HG02678 (cell line): ENCODE measurements at regions not wholly inside any gene's neighbourhood (a gene's known extent, or its start where the extent isn't known, plus 50 kb on each side); places are given as distances from the start of the nearest gene placed in this dataset.

Source experiments
- ATAC-seq: cut with Tn5 transposase; IDR thresholded peaks from one replicate; pipeline ENCODE4 v1.9.1; 2021; ENCODE audit warnings: mild to moderate bottlenecking, moderate library complexity; ENCODE audit not compliant: unreplicated experiment

GRCh38 chr14:71481021-71481654 is 451.1 kb upstream of the RGS6 start:
- ATAC-seq: no peak

GRCh38 chr14:71482671-71483070 is 449.6 kb upstream of the RGS6 start:
- ATAC-seq: no peak

GRCh38 chr14:71483154-71483553 is 449.1 kb upstream of the RGS6 start:
- no peak for ATAC-seq

- no peak for ATAC-seq
Observed at GRCh38 chr14:71485833-71486232, 446.4 kb upstream of the RGS6 start.

GRCh38 chr14:71486279-71486678 is 445.9 kb upstream of the RGS6 start:
- no peak for ATAC-seq

- no peak for ATAC-seq
Observed at GRCh38 chr14:71487449-71487848, 444.8 kb upstream of the RGS6 start.

- no peak for ATAC-seq
Observed at GRCh38 chr14:71487941-71488340, 444.3 kb upstream of the RGS6 start.

- ATAC-seq: no peak
Observed at GRCh38 chr14:71488703-71489191, 443.5 kb upstream of the RGS6 start.

GRCh38 chr14:71489742-71490141 is 442.5 kb upstream of the RGS6 start:
- ATAC-seq: no peak

- ATAC-seq: no peak
Observed at GRCh38 chr14:71491931-71492330, 440.3 kb upstream of the RGS6 start.

- ATAC-seq: no peak
Observed at GRCh38 chr14:71492346-71492745, 439.9 kb upstream of the RGS6 start.

GRCh38 chr14:71497645-71498086 is 434.6 kb upstream of the RGS6 start:
- peak; percentile 80 for ATAC-seq

- peak; percentile 23 for ATAC-seq
Observed at GRCh38 chr14:71498212-71498611, 434.0 kb upstream of the RGS6 start.

- no peak for ATAC-seq
Observed at GRCh38 chr14:71499018-71499417, 433.2 kb upstream of the RGS6 start.

GRCh38 chr14:71507681-71508080 is 424.5 kb upstream of the RGS6 start:
- ATAC-seq: no peak

GRCh38 chr14:71508901-71509300 is 423.3 kb upstream of the RGS6 start:
- no peak for ATAC-seq

- ATAC-seq: no peak
Observed at GRCh38 chr14:71511152-71511551, 421.1 kb upstream of the RGS6 start.

- ATAC-seq: no peak
Observed at GRCh38 chr14:71514941-71515919, 417.0 kb upstream of the RGS6 start.

GRCh38 chr14:71521238-71522135 is 410.7 kb upstream of the RGS6 start:
- ATAC-seq: no peak

GRCh38 chr14:71523630-71524319 is 408.5 kb upstream of the RGS6 start:
- ATAC-seq: peak; percentile 69
